SK-N-SH (cell line): ENCODE measurements at regions not wholly inside any gene's neighbourhood (a gene's known extent, or its start where the extent isn't known, plus 50 kb on each side); places are given as distances from the start of the nearest gene placed in this dataset.

ENCODE experiments used
- CTCF ChIA-PET: fragments of 300-600, 350-600 bp; formaldehyde crosslinking; extraction: SDS; loops from one replicate; lab custom pipeline; 2021; lab: Yijun Ruan, JAX
- POLR2A ChIA-PET: fragments of 350-600 bp; sonication (Branson Sonifier 250); formaldehyde crosslinking; extraction: SDS; loops from one replicate; lab custom pipeline; 2020; ENCODE audit warnings: antibody characterized with exemption, inconsistent platforms; lab: Yijun Ruan, JAX
- DNase-seq: peaks from one replicate; pipeline ENCODE4 v3.0.0; 2012
- H2AFZ ChIP-seq: fragments of 200-600 bp; sonication (generic); 2 replicates; pipeline ENCODE4 v1.8.1; 2016; ENCODE audit warnings: antibody characterized with exemption, mild to moderate bottlenecking, low read depth
- H3F3A ChIP-seq: fragments of 200-600 bp; sonication (generic); replicated peaks from 2 replicates; pipeline ENCODE3; 2016; ENCODE audit warnings: antibody characterized with exemption, mild to moderate bottlenecking; ENCODE audit not compliant: insufficient read depth
- H3K27ac ChIP-seq, 2 experiments: fragments of 200-500 bp in 1 of 2; fragments of 200-600 bp in 1 of 2; sonication (Bioruptor generic) in 1 of 2; sonication (generic), shearing (Covaris generic) in 1 of 2; 2 replicates each; pipeline versions ENCODE4 v1.5.1 to v1.6.1; 2014 to 2016; ENCODE audit warnings: low read depth in 2 of 2, inconsistent platforms in 1 of 2, low read length in 1 of 2, mild to moderate bottlenecking in 1 of 2, mixed read lengths in 1 of 2
- H3K27me3 ChIP-seq: fragments of 200-600 bp; sonication (generic), shearing (Covaris generic); 2 replicates; pipeline ENCODE4 v1.6.1; 2016; ENCODE audit warnings: mixed run types; ENCODE audit not compliant: insufficient read depth
- H3K36me3 ChIP-seq, 2 experiments: fragments of 200-500 bp in 1 of 2; fragments of 200-600 bp in 1 of 2; sonication (Bioruptor generic) in 1 of 2; sonication (generic) in 1 of 2; replicated peaks in 1 of 2; 2 replicates each; pipeline versions ENCODE3 to v1.5.1; 2014 to 2016; ENCODE audit warnings: low read length in 1 of 2, mild to moderate bottlenecking in 1 of 2; ENCODE audit not compliant: insufficient read depth in 2 of 2, control insufficient read depth in 1 of 2
- H3K4me1 ChIP-seq, 2 experiments: fragments of 200-500 bp in 1 of 2; fragments of 200-600 bp in 1 of 2; sonication (Bioruptor generic) in 1 of 2; sonication (generic), shearing (Covaris generic) in 1 of 2; 2 replicates each; pipeline versions ENCODE4 v1.5.1 to v1.6.1; 2014 to 2016; ENCODE audit warnings: low read depth in 1 of 2, low read length in 1 of 2, mixed run types in 1 of 2; ENCODE audit not compliant: insufficient read depth in 2 of 2, control insufficient read depth in 1 of 2
- H3K4me2 ChIP-seq: fragments of 200-600 bp; sonication (generic), shearing (Covaris generic); 2 replicates; pipeline ENCODE4 v1.6.1; 2017; ENCODE audit warnings: mixed run types
- H3K4me3 ChIP-seq, 2 experiments: fragments of 200-500 bp in 1 of 2; fragments of 200-600 bp in 1 of 2; sonication (Bioruptor generic) in 1 of 2; sonication (generic), shearing (Covaris generic) in 1 of 2; 2 replicates each; pipeline versions ENCODE4 v1.5.1 to v1.8.1; 2014 to 2016; ENCODE audit warnings: low read depth in 2 of 2, inconsistent platforms in 1 of 2, low read length in 1 of 2, mild to moderate bottlenecking in 1 of 2, mixed read lengths in 1 of 2, moderate library complexity in 1 of 2
- H3K79me2 ChIP-seq: fragments of 200-600 bp; sonication (generic); 2 replicates; pipeline ENCODE4 v1.8.1; 2017; ENCODE audit warnings: mild to moderate bottlenecking; ENCODE audit not compliant: insufficient read depth
- H3K9ac ChIP-seq: fragments of 200-600 bp; sonication (generic); 2 replicates; pipeline ENCODE4 v1.6.1; 2017; ENCODE audit warnings: mixed run types
- H3K9me2 ChIP-seq: fragments of 200-600 bp; sonication (generic); 2 replicates; pipeline ENCODE4 v1.6.1; 2017; ENCODE audit warnings: mixed run types
- H3K9me3 ChIP-seq: fragments of 200-600 bp; sonication (generic); 2 replicates; pipeline ENCODE4 v1.6.1; 2017; ENCODE audit warnings: mixed run types, mild to moderate bottlenecking, moderate library complexity
- H4K20me1 ChIP-seq: fragments of 200-600 bp; sonication (generic); 2 replicates; pipeline ENCODE4 v1.6.1; 2017; ENCODE audit warnings: mild to moderate bottlenecking, mixed run types; ENCODE audit not compliant: insufficient read depth
- FOSL2 ChIP-seq: IDR thresholded peaks from 2 replicates; pipeline ENCODE4 v1.4.0; 2012; ENCODE audit warnings: low read depth, mild to moderate bottlenecking, moderate library complexity, borderline replicate concordance
- FOXJ3 ChIP-seq: sonication (generic); formaldehyde crosslinking; IDR thresholded peaks from 2 replicates; pipeline ENCODE4 v1.5.1; 2020; ENCODE audit warnings: mild to moderate bottlenecking, missing genetic modification reagents
- NFIC ChIP-seq: IDR thresholded peaks from 2 replicates; pipeline ENCODE4 v1.4.0; 2012; ENCODE audit warnings: borderline replicate concordance
- RAD21 ChIP-seq: IDR thresholded peaks from 2 replicates; pipeline ENCODE4 v1.6.1; 2012; ENCODE audit warnings: mild to moderate bottlenecking, low read length
- WGBS: methylation state at CpG from one replicate; pipeline ENCODE4 v1.1.6; 2017; ENCODE audit warnings: low lambda C conversion rate; 5-methylcytosine and 5-hydroxymethylcytosine counted together
- TF ChIP-seq, protein P1 (sequence below): fragments of 150-350 bp; IDR thresholded peaks from 2 replicates; pipeline ENCODE4 v1.6.1; 2016; ENCODE audit warnings: mild to moderate bottlenecking, low read depth, low read length
- TF ChIP-seq, protein P2 (sequence below): fragments of 200-600 bp; sonication (generic); IDR thresholded peaks from 2 replicates; pipeline ENCODE4 v1.6.1; 2017; ENCODE audit warnings: antibody characterized with exemption, mild to moderate bottlenecking, moderate library complexity
- TF ChIP-seq, protein P3 (sequence below): fragments of 150-350 bp; IDR thresholded peaks from 2 replicates; pipeline ENCODE4 v1.6.1; 2017; ENCODE audit warnings: antibody characterized with exemption, low read length, low read depth, borderline replicate concordance

DNA sequence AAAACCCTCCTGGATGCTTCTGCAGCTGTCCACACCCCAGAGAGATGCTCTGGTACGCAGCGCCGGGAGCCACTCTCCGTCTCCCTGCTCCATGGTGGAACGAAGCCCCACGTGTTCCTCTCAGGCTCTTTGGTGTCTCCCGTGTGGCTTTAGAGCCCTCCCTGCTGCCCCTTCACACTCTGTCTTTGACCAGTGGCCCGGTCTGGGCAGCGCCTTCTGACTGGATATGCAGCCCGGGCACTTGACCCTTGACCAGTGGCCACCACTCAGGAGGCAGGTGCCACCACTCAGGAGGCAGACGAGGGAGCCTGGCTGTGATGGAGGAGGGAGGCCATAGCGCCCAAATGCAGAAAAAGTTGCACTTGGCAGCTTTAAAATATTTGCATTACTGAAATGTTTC, 214.5 kb upstream of the SALL3 start (continued):
- TF ChIP-seq, protein P1, sequence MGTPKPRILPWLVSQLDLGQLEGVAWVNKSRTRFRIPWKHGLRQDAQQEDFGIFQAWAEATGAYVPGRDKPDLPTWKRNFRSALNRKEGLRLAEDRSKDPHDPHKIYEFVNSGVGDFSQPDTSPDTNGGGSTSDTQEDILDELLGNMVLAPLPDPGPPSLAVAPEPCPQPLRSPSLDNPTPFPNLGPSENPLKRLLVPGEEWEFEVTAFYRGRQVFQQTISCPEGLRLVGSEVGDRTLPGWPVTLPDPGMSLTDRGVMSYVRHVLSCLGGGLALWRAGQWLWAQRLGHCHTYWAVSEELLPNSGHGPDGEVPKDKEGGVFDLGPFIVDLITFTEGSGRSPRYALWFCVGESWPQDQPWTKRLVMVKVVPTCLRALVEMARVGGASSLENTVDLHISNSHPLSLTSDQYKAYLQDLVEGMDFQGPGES, result no peak
- TF ChIP-seq, protein P2, sequence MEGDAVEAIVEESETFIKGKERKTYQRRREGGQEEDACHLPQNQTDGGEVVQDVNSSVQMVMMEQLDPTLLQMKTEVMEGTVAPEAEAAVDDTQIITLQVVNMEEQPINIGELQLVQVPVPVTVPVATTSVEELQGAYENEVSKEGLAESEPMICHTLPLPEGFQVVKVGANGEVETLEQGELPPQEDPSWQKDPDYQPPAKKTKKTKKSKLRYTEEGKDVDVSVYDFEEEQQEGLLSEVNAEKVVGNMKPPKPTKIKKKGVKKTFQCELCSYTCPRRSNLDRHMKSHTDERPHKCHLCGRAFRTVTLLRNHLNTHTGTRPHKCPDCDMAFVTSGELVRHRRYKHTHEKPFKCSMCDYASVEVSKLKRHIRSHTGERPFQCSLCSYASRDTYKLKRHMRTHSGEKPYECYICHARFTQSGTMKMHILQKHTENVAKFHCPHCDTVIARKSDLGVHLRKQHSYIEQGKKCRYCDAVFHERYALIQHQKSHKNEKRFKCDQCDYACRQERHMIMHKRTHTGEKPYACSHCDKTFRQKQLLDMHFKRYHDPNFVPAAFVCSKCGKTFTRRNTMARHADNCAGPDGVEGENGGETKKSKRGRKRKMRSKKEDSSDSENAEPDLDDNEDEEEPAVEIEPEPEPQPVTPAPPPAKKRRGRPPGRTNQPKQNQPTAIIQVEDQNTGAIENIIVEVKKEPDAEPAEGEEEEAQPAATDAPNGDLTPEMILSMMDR, result no peak

DNA sequence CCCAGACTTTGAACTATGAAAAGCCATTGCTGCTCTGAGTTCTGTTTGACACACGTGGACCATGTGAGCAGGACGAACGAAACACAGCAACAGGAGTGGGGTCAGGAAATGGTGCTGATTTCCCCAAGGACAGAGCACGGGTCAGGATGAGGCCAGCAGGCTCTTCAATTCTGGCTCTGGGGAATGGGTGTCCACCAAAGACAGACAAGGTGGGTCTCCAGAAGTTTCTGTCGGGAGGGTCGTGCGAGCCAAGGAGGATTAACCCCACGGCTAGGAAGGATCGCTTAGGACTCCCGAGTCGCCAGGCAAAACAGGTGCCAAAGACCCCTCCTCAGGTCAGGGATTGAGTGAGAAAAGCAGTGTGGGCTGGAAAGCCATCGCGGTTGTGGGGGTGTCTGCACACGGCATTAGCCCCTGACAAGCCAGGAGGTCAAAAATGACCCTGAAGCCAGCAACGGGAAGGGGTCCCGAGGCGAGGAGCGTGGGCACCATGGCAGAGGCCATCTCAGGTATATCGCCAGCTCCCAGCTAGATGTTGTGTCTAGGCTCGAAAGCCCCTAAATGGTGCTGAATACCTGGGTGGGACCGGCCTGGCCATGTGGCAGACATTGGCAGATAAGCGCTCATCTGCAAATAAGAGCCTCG, 213.9 kb upstream of the SALL3 start:
- POLR2A ChIA-PET, result no interaction called here
- Histone ChIP-seq H3K27ac (no peak overlapping the region), H3K36me3 (no peaks in the 10 kb centered on the region), H3K4me2 (no peak overlapping the region), H3F3A (no peaks in the 10 kb centered on the region), H2AFZ (no peak overlapping the region), H3K4me3 (no peak overlapping the region), H3K27me3 (peaks cover 41% of the 10 kb centered on the region), H3K9ac (no peak overlapping the region), H4K20me1 (no peaks in the 10 kb centered on the region), H3K4me1 (no peaks in the 10 kb centered on the region), H3K9me3 (no peaks in the 10 kb centered on the region), H3K79me2 (no peaks in the 10 kb centered on the region), H3K9me2 (no peaks in the 10 kb centered on the region)
- TF ChIP-seq FOXJ3 (CRISPR knock-in tag), result no peak
- CTCF ChIA-PET, result no interaction called here
- WGBS, result 14% methylated on average over 22 of the region's 23 CpGs
- no peak for DNase-seq

DNA sequence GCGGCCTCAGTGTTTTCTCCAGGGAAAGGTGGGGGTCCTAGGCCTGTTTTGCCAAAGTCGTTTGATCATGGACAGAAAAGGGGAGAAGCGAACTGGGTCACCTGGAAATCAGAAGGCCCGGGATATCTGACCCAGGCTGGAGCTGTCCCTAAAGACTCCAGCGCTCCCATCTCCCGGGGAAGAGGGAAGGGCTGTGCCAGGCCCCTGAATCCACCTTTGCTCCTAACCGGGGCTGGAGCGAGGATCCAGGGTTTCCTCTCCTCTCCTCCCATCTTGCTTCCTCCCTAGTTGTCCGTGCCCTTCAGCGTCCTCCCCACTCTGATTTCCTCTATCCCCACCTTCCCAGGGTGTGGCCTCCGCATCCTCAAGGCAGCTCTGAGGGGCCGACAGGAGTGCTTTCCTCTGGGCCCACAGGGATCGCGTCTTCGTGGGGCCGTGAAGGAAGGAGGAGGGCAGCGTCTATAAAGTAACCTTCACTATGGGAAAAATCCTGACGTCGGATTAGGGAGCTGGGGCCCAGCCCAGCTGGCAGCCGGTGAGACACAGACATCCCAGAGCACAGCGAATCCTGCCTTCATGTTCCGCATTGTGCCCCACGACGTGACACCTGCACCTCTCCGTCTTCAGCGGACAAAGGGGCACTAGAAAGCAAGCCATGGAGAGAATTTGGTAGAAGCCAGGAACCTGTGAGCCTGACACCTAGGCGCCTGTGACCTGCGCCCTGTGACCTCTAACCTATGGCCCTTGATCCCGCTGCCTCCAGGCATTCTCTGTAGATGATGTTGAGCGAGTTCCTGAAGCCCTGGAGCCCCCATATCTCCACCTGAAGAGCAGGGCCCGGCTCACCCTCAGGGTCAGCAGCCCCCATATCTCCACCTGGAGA, 212.7 kb upstream of the SALL3 start:
- Histone ChIP-seq H3K79me2 (no peaks in the 10 kb centered on the region), H3K9me2 (no peaks in the 10 kb centered on the region), H4K20me1 (no peaks in the 10 kb centered on the region), H3K9ac (no peak overlapping the region), H3K9me3 (no peaks in the 10 kb centered on the region), H3K4me1 (no peaks in the 10 kb centered on the region), H3K4me3 (no peak overlapping the region), H2AFZ (no peak overlapping the region), H3K27me3 (peaks cover 46% of the 10 kb centered on the region), H3K4me2 (no peak overlapping the region), H3F3A (no peaks in the 10 kb centered on the region), H3K27ac (no peak overlapping the region), H3K36me3 (no peaks in the 10 kb centered on the region)
- CTCF ChIA-PET, result no interaction called here
- WGBS, result 15% methylated on average over 27 of the region's 31 CpGs
- POLR2A ChIA-PET, result no interaction called here
- no peak for DNase-seq
- TF ChIP-seq, protein P3, sequence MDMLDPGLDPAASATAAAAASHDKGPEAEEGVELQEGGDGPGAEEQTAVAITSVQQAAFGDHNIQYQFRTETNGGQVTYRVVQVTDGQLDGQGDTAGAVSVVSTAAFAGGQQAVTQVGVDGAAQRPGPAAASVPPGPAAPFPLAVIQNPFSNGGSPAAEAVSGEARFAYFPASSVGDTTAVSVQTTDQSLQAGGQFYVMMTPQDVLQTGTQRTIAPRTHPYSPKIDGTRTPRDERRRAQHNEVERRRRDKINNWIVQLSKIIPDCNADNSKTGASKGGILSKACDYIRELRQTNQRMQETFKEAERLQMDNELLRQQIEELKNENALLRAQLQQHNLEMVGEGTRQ, result no peak
- TF ChIP-seq NFIC, result no peak
- no peak for TF ChIP-seq RAD21
- TF ChIP-seq FOSL2, result no peak
